SK-N-SH treated with all-trans-retinoic acid at 6 μM for 48 hours (cell line): ENCODE measurements at regions not wholly inside any gene's neighbourhood (a gene's known extent, or its start where the extent isn't known, plus 50 kb on each side); places are given as distances from the start of the nearest gene placed in this dataset.

Source experiments
- ARNTL ChIP-seq: fragments of 450-650 bp; formaldehyde crosslinking; IDR thresholded peaks from 2 replicates; pipeline ENCODE4 v1.5.0; 2020; ENCODE audit warnings: low read depth, mild to moderate bottlenecking, moderate library complexity, borderline replicate concordance
- CREB5 ChIP-seq: fragments of 250-450 bp; sonication (Bioruptor Pico); IDR thresholded peaks from 2 replicates; pipeline ENCODE4 v1.5.1; 2020; ENCODE audit warnings: low read depth, mild to moderate bottlenecking, moderate library complexity
- CSDC2 ChIP-seq: fragments of 250-450 bp; sonication (Bioruptor Pico); IDR thresholded peaks from 2 replicates; pipeline ENCODE4 v1.5.0; 2020; ENCODE audit warnings: mild to moderate bottlenecking, moderate library complexity
- GLIS3 ChIP-seq: fragments of 250-450 bp; sonication (Bioruptor Pico); IDR thresholded peaks from 2 replicates; pipeline ENCODE4 v1.5.0; 2020; ENCODE audit warnings: mild to moderate bottlenecking, moderate library complexity
- RARB ChIP-seq: fragments of 250-450 bp; sonication (Bioruptor Pico); IDR thresholded peaks from 2 replicates; pipeline ENCODE4 v1.8.0; 2021; ENCODE audit warnings: mild to moderate bottlenecking, moderate library complexity
- TCF4 ChIP-seq: fragments of 250-450 bp; sonication (Bioruptor Pico); IDR thresholded peaks from 2 replicates; pipeline ENCODE4 v1.8.0; 2021; ENCODE audit warnings: mild to moderate bottlenecking, moderate library complexity, borderline replicate concordance
- TOX ChIP-seq: fragments of 250-450 bp; sonication (Bioruptor Pico); IDR thresholded peaks from 2 replicates; pipeline ENCODE4 v1.8.0; 2021; ENCODE audit warnings: mild to moderate bottlenecking, moderate library complexity, borderline replicate concordance
- TSHZ2 ChIP-seq: fragments of 250-450 bp; sonication (Bioruptor Pico); IDR thresholded peaks from 2 replicates; pipeline ENCODE4 v1.5.0; 2020; ENCODE audit warnings: mild to moderate bottlenecking, moderate library complexity
- ZFP30 ChIP-seq: fragments of 450-650 bp; formaldehyde crosslinking; IDR thresholded peaks from 2 replicates; pipeline ENCODE4 v1.5.0; 2022; ENCODE audit warnings: mild to moderate bottlenecking, moderate library complexity
- ZNF565 ChIP-seq: fragments of 450-650 bp; formaldehyde crosslinking; conservative IDR thresholded peaks from 2 replicates; pipeline ENCODE4 v1.5.0; 2020; ENCODE audit warnings: low read depth, mild to moderate bottlenecking, moderate library complexity

GRCh38 chr1:183726825-183727224 is 73.7 kb upstream of the APOBEC4 start:
- TF ChIP-seq RARB (CRISPR knock-in tag) (no peak), ZNF565 (CRISPR knock-in tag) (no peak), CSDC2 (CRISPR knock-in tag) (no peak), TCF4 (CRISPR knock-in tag) (no peak), GLIS3 (CRISPR knock-in tag) (no peak), CREB5 (CRISPR knock-in tag) (no peak), TSHZ2 (CRISPR knock-in tag) (no peak), ARNTL (CRISPR knock-in tag) (no peak), ZFP30 (CRISPR knock-in tag) (no peak), TOX (CRISPR knock-in tag) (no peak)
